ENCODE measurements at regions not wholly inside any gene's neighbourhood (a gene's known extent, or its start where the extent isn't known, plus 50 kb on each side); places are given as distances from the start of the nearest gene placed in this dataset.

DNA sequence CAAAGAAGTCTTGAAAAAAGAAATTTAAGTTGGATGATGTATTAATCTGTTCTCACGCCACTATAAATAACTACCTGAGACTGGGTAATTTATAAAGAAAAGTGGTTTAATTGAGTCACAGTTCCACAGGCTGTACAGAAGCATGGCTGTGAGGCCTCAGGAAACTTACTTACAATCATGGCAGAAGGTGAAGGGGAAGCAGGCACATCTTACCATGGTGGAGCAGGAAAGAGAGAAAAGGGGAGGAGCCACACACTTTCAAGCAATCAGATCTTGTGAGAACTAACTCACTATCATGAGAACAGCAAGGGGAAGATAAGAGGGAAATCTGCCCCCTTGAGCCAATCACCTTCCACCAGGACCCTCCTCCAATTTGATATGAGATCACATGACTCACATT is 65.7 kb upstream of the AMOTL1 start:
- TF ChIP-seq, protein P1, sequence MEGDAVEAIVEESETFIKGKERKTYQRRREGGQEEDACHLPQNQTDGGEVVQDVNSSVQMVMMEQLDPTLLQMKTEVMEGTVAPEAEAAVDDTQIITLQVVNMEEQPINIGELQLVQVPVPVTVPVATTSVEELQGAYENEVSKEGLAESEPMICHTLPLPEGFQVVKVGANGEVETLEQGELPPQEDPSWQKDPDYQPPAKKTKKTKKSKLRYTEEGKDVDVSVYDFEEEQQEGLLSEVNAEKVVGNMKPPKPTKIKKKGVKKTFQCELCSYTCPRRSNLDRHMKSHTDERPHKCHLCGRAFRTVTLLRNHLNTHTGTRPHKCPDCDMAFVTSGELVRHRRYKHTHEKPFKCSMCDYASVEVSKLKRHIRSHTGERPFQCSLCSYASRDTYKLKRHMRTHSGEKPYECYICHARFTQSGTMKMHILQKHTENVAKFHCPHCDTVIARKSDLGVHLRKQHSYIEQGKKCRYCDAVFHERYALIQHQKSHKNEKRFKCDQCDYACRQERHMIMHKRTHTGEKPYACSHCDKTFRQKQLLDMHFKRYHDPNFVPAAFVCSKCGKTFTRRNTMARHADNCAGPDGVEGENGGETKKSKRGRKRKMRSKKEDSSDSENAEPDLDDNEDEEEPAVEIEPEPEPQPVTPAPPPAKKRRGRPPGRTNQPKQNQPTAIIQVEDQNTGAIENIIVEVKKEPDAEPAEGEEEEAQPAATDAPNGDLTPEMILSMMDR (IDR thresholded peaks at IDR 0.05), result no peak
- H3K27ac ChIP-seq, result no peak overlapping the region
- DNase-seq (no peak), ATAC-seq (no peak)
- no peaks in the 10 kb centered on the region for H3K27me3 ChIP-seq
- H3K4me3 ChIP-seq, result no peak overlapping the region
- no peaks in the 10 kb centered on the region for H3K9me3 ChIP-seq
- intact Hi-C loops (cut with DNase I), result no loop called here
- no peaks in the 10 kb centered on the region for H3K36me3 ChIP-seq
- no peaks in the 10 kb centered on the region for H3K4me1 ChIP-seq

DNA sequence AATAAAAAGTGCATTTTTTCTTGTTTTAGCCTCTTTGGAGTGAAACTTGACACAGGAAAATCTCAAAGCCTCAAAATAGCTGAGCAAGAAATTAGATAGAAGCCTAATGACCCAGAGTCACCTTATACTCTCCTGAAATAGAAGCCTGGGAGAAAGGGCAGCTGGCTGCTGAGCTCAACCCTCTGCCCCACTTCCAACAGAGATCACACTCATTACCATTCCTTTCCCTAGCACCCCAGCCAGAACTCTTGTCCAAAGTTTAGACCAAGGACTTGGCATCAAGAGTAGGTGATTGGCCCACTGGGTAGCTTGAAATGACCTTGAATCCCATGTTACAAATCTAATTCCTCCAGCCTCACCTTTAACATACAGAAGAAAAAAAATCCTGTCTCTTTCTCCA is 62.7 kb upstream of the AMOTL1 start:
- no peaks in the 10 kb centered on the region for H3K4me1 ChIP-seq
- DNase-seq (no peak), ATAC-seq (no peak)
- no peaks in the 10 kb centered on the region for H3K36me3 ChIP-seq
- TF ChIP-seq, protein P1 (IDR thresholded peaks at IDR 0.05), result no peak
- H3K27me3 ChIP-seq, result no peaks in the 10 kb centered on the region
- intact Hi-C loops (cut with DNase I), result no loop called here
- no peak overlapping the region for H3K4me3 ChIP-seq
- no peak overlapping the region for H3K27ac ChIP-seq
- no peaks in the 10 kb centered on the region for H3K9me3 ChIP-seq

DNA sequence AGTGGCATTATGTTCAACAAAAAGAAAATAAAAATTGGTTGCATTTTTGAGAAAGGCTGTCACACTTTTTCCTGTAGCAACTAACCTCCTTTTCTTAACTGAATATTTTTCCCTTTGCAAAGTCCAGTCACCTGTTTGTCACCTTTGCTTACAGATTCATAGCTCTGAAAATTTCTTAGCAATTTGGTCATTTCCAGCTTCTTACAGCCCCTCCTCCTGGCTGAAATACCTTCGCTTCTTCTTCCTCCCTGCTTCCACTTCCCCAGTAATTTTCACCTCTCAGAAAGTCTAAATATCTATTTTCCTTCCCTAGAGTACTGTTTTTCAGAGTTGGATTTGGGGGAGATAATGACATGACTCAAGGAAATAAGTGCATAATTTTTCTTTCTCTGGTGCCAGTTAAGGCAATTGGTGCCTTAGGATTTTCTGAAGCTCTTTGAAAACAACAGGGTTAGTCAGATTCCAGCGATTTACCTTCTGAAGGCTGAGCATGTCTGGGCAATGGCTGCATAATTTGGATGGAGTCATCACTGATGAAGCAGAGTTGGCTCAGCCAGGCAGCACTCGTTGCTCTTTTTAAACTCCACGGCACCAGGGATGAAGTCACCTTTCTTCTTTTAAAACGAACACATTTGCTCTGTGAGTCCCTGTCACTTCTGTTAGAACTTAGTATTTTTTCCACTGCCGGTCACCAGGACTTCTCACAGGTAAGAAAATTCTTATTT is 62.1 kb upstream of the AMOTL1 start:
- ATAC-seq, result no peak
- DNase-seq, result no peak
- Histone ChIP-seq H3K27ac (no peak overlapping the region), H3K27me3 (no peaks in the 10 kb centered on the region), H3K9me3 (no peaks in the 10 kb centered on the region), H3K4me3 (no peak overlapping the region), H3K36me3 (no peaks in the 10 kb centered on the region), H3K4me1 (no peaks in the 10 kb centered on the region)
- intact Hi-C loops (cut with DNase I), result no loop called here
- TF ChIP-seq, protein P1 (IDR thresholded peaks at IDR 0.05), result no peak

DNA sequence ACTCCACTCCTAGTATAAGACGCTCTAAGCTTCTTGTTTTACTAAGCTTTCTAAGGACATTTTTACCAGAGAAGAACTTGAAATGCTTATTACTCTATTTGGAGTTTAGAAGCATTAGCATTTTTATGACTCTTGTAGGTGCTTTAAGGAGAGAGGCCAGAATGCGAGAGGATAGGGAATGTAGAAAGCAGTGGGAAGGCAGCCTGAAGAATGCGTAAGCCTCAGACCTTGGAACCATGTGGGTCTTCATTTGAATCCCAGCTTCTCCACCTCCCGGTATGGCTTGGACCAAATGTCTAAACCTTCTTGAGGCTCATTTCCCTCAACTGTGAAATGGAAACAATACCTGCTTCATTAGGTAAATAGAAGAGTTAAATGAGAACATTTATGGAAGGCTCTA is 60.0 kb upstream of the AMOTL1 start:
- Histone ChIP-seq H3K4me1 (no peaks in the 10 kb centered on the region), H3K27ac (no peak overlapping the region), H3K27me3 (no peaks in the 10 kb centered on the region), H3K4me3 (no peak overlapping the region), H3K9me3 (no peaks in the 10 kb centered on the region), H3K36me3 (no peaks in the 10 kb centered on the region)
- intact Hi-C loops (cut with DNase I), result no loop called here
- no peak for ATAC-seq
- TF ChIP-seq, protein P1 (IDR thresholded peaks at IDR 0.05), result no peak
- no peak for DNase-seq

DNA sequence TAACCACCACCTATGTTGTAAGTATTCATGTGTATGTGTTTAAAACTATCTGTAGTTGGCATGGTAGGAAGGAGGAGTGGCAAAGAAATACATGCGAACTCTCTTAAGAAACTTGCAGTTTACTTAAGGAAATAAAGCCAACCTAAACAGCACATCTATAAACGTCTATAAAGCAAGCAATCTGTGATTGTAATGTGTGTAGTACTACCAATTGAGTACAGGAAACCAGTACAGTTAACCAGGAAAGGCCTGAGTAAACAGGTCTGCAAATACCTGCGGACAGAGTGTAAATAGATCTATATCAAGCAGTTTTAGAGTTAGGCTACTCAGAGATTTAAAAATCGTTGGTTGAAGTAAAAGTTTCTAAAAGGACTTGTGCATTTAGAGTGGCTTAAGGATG is 59.5 kb upstream of the AMOTL1 start:
- ATAC-seq, result peak; percentile 69
- DNase-seq, result no peak
- no peaks in the 10 kb centered on the region for H3K9me3 ChIP-seq
- TF ChIP-seq, protein P1 (IDR thresholded peaks at IDR 0.05), result no peak
- H3K27me3 ChIP-seq, result no peaks in the 10 kb centered on the region
- no peaks in the 10 kb centered on the region for H3K4me1 ChIP-seq
- H3K36me3 ChIP-seq, result no peaks in the 10 kb centered on the region
- no peak overlapping the region for H3K27ac ChIP-seq
- intact Hi-C loops (cut with DNase I), result no loop called here
- no peak overlapping the region for H3K4me3 ChIP-seq
